ENCODE measurements at regions not wholly inside any gene's neighbourhood (a gene's known extent, or its start where the extent isn't known, plus 50 kb on each side); places are given as distances from the start of the nearest gene placed in this dataset.

- no peak for DNase-seq
These were observed 182.2 kb downstream of the USP12 start for GRCh38 chr13:26989261-26989956.

DNA sequence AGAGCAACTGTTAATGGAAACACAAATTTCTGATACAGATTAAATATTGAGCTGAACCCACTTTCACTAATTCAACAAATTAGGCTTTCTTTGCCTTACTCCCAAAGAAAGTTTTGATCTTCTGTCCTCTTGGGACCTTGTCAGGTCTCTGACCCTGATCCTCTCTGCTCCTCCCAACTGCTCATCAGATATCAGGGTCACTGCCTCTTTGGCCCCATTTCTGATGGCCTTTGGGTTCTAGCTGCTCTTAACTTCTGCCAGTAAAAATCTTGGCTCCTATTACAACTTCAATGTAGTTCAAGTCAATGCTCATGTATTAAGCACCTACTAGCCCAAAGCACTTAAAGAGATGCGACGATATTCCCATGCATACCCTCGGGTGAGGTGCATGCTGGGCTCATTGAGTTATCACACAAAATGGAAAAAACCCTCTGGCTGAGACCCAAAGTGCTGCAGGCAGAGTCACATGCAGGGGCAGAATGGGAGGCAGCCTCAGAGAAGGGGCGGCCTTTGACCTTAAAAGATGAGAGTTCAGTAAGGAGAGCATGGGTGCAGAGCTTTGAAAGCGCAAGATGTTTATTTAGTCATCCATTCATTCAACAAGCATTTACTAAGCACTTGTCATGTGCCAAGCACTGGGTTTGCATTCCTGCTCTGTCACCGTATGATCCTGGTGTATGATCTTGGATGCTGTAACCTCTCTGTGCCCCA is 183.4 kb downstream of the USP12 start:
- no peak for DNase-seq

GRCh38 chr13:26987486-26988013 is 184.1 kb downstream of the USP12 start:
- no peak for DNase-seq

GRCh38 chr13:26985285-26985878 is 186.2 kb downstream of the USP12 start:
- peak; percentile 93 for DNase-seq

DNA sequence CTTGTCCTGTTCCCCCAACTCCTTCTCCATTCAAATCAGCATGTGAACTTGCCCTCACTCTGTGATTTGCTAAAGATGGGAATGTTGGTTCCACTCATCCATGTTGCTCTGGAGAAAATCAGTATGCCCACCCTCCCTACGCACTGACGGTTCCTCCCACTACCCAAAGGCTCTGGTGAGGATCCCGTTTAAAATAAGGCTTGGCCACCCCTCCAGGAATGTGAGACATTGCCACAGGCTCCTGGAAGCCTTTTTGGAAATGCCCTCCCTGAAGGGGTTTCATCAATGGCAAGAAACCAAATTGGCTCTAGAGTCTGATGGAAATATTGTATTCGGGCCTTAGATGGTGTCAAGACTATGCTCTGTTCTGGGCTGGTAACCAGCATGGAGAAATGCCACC is 187.3 kb downstream of the USP12 start:
- DNase-seq, result no peak

DNA sequence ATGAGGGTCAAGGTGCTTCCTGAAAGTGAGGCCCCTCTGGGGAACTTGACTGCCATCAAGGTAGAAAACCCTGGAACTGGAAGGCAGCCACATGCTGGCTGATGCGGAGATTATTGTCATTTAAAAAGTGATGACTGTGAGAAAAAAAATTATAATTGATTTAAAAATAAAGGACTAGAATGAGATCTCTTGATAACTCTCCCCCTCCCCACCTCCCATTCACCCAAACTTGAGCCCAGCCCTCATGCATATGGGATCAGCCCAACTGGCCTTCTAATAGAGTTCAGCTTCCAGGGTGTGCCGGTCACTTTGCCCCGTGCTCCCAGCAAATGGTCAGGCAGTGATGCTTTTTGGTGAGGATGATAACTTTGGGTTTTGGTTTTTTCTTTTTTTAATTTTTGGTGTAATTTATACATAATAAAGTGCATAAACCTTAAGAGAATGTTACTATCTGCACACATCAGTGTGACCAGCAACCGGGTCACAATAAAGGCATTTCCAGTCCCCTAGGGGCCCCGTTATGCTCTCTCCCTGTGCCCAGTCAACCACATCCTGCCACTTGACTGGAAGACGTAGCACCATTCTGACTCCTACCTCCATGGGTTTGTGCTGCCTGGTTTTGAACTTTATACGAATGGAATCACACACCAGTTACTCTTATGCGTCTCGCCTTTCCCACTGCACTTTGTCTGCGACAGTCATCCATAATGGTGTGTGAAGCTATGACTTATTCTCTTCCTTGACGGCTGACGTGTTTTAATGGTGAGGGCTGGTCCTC is 187.9 kb downstream of the USP12 start:
- DNase-seq, result no peak

GRCh38 chr13:26980099-26981031 is 191.2 kb downstream of the USP12 start:
- no peak for DNase-seq

DNA sequence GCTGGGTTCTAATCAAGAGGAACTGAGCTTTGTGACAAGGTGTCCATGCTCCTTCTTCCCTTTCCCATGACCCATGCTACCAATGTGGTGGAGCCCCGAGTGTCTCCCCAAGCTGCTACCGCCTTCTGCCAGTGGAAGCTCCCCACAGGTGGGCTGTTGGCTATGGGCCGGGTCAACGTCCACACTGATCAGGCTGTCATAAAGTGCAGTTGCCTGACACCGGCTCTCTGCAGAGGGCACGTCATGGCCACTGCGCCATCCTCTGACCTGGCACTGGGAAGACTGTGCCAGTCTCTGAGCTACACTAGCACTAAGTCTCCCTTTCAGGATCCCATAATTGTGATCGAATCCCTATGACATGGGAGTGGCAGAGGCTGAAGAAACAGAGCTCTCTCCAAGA is 192.3 kb downstream of the USP12 start:
- DNase-seq, result no peak

- no peak for DNase-seq
These were observed 193.3 kb downstream of the USP12 start for GRCh38 chr13:26978081-26978860.

GRCh38 chr13:26977541-26977940 is 194.1 kb downstream of the USP12 start:
- no peak for DNase-seq

DNA sequence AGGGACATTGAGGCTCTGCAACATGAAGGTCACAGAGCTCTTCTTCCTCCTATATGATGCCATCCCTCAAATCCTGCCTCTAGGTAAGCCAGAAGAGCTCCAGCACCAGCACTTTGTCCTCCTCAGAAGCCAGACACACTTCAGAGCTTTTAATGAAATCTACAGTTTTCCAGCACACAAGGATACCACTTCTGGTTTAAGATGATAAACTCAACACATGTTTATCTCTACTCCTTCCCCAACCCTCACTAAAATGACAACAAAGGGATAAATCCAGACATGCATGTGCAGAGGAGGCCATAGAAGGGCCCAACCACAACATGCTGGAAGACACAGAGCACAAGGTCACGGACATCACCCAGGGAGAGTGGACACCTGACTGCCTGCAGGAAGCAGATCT is 195.3 kb downstream of the USP12 start:
- no peak for DNase-seq

DNA sequence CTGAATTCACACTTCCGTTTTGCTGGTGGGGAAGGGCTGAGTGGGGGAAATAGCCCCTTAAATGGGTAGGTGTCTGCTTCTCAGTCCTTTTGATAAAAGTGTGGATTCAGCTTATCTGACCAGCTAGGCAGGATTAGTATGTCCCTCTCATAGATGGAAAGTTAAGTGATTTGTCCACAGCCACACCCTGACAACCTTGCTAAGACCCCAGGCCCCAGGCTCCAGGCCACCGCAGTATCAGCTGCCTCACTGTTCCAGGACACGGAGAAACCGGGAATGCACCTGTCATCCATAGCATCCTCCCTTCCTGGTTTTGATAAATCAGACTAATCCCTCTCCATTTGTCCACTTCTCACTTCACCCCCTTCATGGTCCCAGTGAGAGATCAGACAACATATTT is 197.7 kb downstream of the USP12 start:
- no peak for DNase-seq

DNA sequence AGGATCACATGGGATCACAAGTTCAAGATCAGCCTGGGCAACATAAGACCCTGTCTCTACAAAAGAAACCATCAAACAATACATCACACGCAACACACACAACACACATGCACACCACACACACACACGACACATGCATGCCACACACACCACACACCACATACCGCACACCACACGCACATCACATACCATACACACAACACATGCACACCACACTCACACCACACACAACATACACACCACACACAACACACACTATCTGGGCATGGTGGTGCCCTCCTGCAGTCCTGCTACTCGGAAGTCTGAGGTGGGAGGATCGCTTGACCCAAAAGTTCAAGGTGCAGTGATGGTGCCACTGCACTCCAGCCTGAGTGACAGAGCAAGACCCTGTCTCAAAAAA is 198.3 kb downstream of the USP12 start:
- no peak for DNase-seq

- peak; percentile 40 for DNase-seq
These were observed 199.4 kb downstream of the USP12 start for GRCh38 chr13:26971990-26972887.

DNA sequence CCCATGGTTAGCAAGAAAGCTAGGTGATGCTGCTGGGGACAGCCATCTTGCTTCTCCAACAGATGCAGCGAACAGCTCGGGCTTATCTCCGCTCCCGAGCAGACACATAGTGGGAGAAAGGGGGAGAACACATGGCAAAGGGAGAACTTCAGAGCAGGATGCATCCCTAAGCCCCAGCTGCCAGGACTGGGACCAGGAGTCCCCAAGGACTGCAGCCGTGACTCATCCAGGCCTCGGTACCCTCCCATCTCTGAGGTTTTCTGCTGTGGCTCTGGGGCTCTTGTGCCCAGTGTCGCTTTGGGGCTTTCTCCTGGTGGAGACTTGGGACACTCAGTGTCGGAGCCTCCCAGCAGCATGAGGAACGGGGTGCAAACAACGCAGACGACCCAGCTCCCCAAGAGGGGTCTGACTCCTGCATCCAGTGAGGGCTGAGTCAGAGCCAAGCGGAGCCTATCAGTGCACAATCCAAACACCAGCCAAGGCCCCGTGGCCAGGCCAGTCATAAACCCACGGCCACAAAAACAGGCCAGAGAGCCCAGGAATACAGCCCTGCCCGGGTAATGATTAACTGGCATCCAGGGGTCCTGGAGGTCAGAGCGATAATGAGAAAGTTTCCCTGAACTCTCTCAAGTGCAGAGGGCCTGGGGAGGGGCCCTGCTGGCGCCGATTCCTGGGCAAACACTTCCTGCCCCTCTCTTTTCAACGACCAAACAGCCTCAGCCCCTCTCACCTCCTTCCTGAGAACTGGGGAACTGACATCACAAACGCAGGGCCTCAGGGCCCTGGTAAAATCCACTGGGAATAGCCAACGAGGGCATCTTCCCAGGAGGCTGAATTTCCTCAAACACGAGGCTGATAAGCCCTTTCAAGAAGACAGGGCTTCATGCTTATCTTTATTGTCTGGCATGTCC is 202.9 kb downstream of the USP12 start:
- DNase-seq, result peak; percentile 27

DNA sequence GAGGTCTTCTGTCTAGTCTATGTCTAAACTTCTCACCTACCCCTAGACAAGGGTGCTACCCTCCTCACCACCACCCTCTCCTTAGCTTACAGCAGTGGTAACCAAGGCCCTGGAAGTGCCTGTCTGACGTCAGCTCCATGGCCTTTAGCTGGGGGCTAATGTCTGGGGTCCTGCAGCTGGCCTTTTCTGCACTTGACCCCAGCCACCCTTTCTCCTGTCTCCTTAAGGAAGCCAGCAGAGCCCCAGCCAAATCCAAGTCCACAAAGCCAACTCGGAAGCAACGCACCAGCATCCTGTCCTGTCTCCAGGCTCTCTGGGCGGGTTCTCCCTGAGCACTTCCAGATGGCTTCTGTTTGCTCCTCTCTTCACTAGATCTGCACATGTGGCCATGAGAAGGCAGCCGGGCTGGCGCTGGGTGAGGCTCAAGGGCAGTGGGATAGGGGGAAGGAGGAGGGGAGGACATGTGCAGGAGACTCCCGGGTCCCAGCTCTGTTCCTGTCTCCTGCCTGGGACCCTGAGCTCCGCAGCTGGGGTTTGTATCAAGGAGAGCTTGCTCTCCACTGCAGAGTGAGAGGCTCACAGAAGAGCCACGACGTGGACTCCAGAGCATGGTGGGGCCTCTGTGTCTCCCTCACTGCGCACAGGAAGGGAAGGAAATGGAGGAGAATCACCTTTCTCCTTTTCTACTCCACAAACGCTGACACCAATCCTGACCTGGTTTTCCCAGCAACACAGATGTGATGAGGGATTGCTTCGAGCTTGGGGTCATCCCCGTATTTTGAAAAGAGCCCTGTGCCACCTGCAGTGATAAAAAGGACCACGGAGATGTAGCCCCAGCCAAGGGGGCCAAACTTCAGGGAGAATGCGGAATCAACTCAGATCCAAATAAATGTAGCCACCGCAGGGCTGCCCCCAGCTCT is 204.2 kb downstream of the USP12 start:
- peak; percentile 53 for DNase-seq

- DNase-seq, result peak; percentile 16
These were observed 204.9 kb downstream of the USP12 start for GRCh38 chr13:26966701-26967080.

Data from eye (tissue), 1 donor.